Mesendoderm (in vitro differentiated cells): ENCODE measurements at regions not wholly inside any gene's neighbourhood (a gene's known extent, or its start where the extent isn't known, plus 50 kb on each side); places are given as distances from the start of the nearest gene placed in this dataset.
A peak's percentile ranks its signal among the peaks of the same experiment; 100 is the strongest.

Experiments used
- DNase-seq: peaks from one replicate; pipeline ENCODE4 v3.0.0; 2013
- H2AK5ac ChIP-seq: 2 replicates; pipeline ENCODE4 v1.6.1; 2013; ENCODE audit warnings: low read length, inconsistent platforms
- H2BK120ac ChIP-seq: 2 replicates; pipeline ENCODE4 v1.6.1; 2013; ENCODE audit warnings: low read depth, mild to moderate bottlenecking, low read length, moderate library complexity, mixed read lengths
- H2BK15ac ChIP-seq: replicated peaks from 2 replicates; pipeline ENCODE4 v1.6.1; 2013; ENCODE audit warnings: low read depth, mild to moderate bottlenecking, moderate library complexity
- H2BK5ac ChIP-seq: 2 replicates; pipeline ENCODE4 v1.6.1; 2013; ENCODE audit warnings: low read length, inconsistent platforms
- H3K18ac ChIP-seq: 2 replicates; pipeline ENCODE4 v1.6.1; 2013; ENCODE audit warnings: mild to moderate bottlenecking, low read length, mixed read lengths
- H3K23ac ChIP-seq: one replicate; pipeline ENCODE4 v1.6.1; 2013; ENCODE audit warnings: low read length
- H3K27ac ChIP-seq: 2 replicates; pipeline ENCODE4 v1.5.1; 2013; ENCODE audit warnings: low read depth, mild to moderate bottlenecking, inconsistent platforms, low read length, moderate library complexity
- H3K27me3 ChIP-seq: 2 replicates; pipeline ENCODE4 v1.6.1; 2013; ENCODE audit warnings: low read length, control low read depth, mild to moderate bottlenecking, inconsistent platforms; ENCODE audit not compliant: insufficient read depth, poor library complexity
- H3K36me3 ChIP-seq: 2 replicates; pipeline ENCODE4 v1.6.1; 2013; ENCODE audit warnings: low read length, inconsistent platforms; ENCODE audit not compliant: control insufficient read depth, insufficient read depth
- H3K4ac ChIP-seq: one replicate; pipeline ENCODE4 v1.6.1; 2013; ENCODE audit warnings: low read depth, mild to moderate bottlenecking, low read length, moderate library complexity
- H3K4me1 ChIP-seq: 2 replicates; pipeline ENCODE4 v1.6.1; 2013; ENCODE audit warnings: low read depth, low read length, inconsistent platforms; ENCODE audit not compliant: control insufficient read depth
- H3K4me2 ChIP-seq: 2 replicates; pipeline ENCODE4 v1.6.1; 2013; ENCODE audit warnings: low read length
- H3K4me3 ChIP-seq: 2 replicates; pipeline ENCODE4 v1.5.1; 2013; ENCODE audit warnings: mild to moderate bottlenecking, low read length
- H3K56ac ChIP-seq: one replicate; pipeline ENCODE4 v1.6.1; 2013; ENCODE audit warnings: low read length
- H3K79me1 ChIP-seq: 2 replicates; pipeline ENCODE4 v1.6.1; 2013; ENCODE audit warnings: low read length, inconsistent platforms
- H3K79me2 ChIP-seq: 2 replicates; pipeline ENCODE4 v1.6.1; 2013; ENCODE audit warnings: mild to moderate bottlenecking, low read length; ENCODE audit not compliant: control insufficient read depth, insufficient read depth
- H3K9ac ChIP-seq: 2 replicates; pipeline ENCODE4 v1.6.1; 2013; ENCODE audit warnings: low read length, inconsistent platforms
- H4K5ac ChIP-seq: one replicate; pipeline ENCODE4 v1.6.1; 2013; ENCODE audit warnings: low read length
- H4K8ac ChIP-seq: one replicate; pipeline ENCODE4 v1.6.1; 2013; ENCODE audit warnings: low read depth, mild to moderate bottlenecking, control low read depth, low read length, moderate library complexity
- WGBS: extraction: QIAGEN DNeasy Blood & Tissue Kit; methylation state at CpG from one replicate; pipeline ENCODE4 v1.1.7; 2013; ENCODE audit warnings: low lambda C conversion rate, missing lambda C conversion rate; ENCODE audit not compliant: insufficient coverage; ENCODE audit errors: extremely low coverage; 5-methylcytosine and 5-hydroxymethylcytosine counted together

GRCh38 chr13:107360010-107360409 is 792.1 kb upstream of the ARGLU1 start:
- no peak overlapping the region for H3K9ac ChIP-seq
- H3K27me3 ChIP-seq, result no peaks in the 10 kb centered on the region
- no peak overlapping the region for H2BK120ac ChIP-seq
- H3K79me2 ChIP-seq, result no peaks in the 10 kb centered on the region
- H4K5ac ChIP-seq, result no peak overlapping the region
- H3K27ac ChIP-seq, result no peak overlapping the region
- no peak overlapping the region for H2AK5ac ChIP-seq
- no peak overlapping the region for H4K8ac ChIP-seq
- no peaks in the 10 kb centered on the region for H3K4me1 ChIP-seq
- H3K4ac ChIP-seq, result no peak overlapping the region
- H3K79me1 ChIP-seq, result no peaks in the 10 kb centered on the region
- DNase-seq, result no peak
- H3K56ac ChIP-seq, result no peak overlapping the region
- no peak overlapping the region for H2BK5ac ChIP-seq
- no peaks in the 10 kb centered on the region for H3K36me3 ChIP-seq
- no peak overlapping the region for H3K23ac ChIP-seq
- H3K4me3 ChIP-seq, result no peak overlapping the region
- no peak overlapping the region for H3K18ac ChIP-seq
- no peak overlapping the region for H3K4me2 ChIP-seq
- no peak overlapping the region for H2BK15ac ChIP-seq
- no CpG with 5 or more reads among the region's 1 CpG for WGBS

DNA sequence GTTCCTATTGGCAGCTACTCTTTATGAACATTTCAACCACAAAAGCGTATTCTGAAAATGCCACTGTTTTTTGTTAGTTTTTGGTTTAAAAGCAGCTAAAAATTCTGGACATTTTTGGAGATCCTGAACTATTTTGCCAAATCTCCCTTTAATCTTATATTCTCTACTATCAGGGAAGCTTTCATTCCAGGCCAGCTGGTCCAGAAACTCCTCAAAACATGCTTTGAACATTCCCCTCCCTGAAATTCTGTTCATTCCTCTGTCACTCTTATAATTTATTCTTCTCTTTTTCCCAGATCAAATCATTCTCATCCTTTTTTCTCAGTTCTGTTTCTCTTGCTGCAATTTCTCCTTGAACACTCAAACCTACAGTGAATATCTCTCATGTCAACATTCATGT is 790.9 kb upstream of the ARGLU1 start:
- Histone ChIP-seq H4K8ac (no peak overlapping the region), H3K4me2 (no peak overlapping the region), H2BK5ac (no peak overlapping the region), H3K4me1 (no peaks in the 10 kb centered on the region), H3K27ac (no peak overlapping the region), H3K27me3 (no peaks in the 10 kb centered on the region), H3K9ac (no peak overlapping the region), H3K18ac (no peak overlapping the region), H3K4ac (no peak overlapping the region), H3K79me1 (no peaks in the 10 kb centered on the region), H4K5ac (no peak overlapping the region), H3K36me3 (no peaks in the 10 kb centered on the region), H3K23ac (no peak overlapping the region), H2BK15ac (no peak overlapping the region), H3K79me2 (no peaks in the 10 kb centered on the region), H3K4me3 (no peak overlapping the region), H2AK5ac (no peak overlapping the region), H2BK120ac (no peak overlapping the region), H3K56ac (no peak overlapping the region)
- no peak for DNase-seq
- no CpG with 5 or more reads among the region's 1 CpG for WGBS

GRCh38 chr13:107351305-107351704 is 783.4 kb upstream of the ARGLU1 start:
- no CpG with 5 or more reads among the region's 8 CpGs for WGBS
- no peaks in the 10 kb centered on the region for H3K36me3 ChIP-seq
- no peak overlapping the region for H3K56ac ChIP-seq
- H4K5ac ChIP-seq, result no peak overlapping the region
- DNase-seq, result peak; percentile 98
- H2BK120ac ChIP-seq, result no peak overlapping the region
- H2AK5ac ChIP-seq, result no peak overlapping the region
- H3K9ac ChIP-seq, result no peak overlapping the region
- H3K18ac ChIP-seq, result no peak overlapping the region
- no peak overlapping the region for H3K4me2 ChIP-seq
- H3K27me3 ChIP-seq, result no peaks in the 10 kb centered on the region
- H3K79me1 ChIP-seq, result peaks cover 2% of the 10 kb centered on the region
- no peak overlapping the region for H2BK15ac ChIP-seq
- no peaks in the 10 kb centered on the region for H3K79me2 ChIP-seq
- peaks cover 4% of the 10 kb centered on the region for H3K4me1 ChIP-seq
- H3K23ac ChIP-seq, result no peak overlapping the region
- H4K8ac ChIP-seq, result no peak overlapping the region
- H3K4ac ChIP-seq, result no peak overlapping the region
- H3K27ac ChIP-seq, result no peak overlapping the region
- no peak overlapping the region for H2BK5ac ChIP-seq
- no peak overlapping the region for H3K4me3 ChIP-seq

- WGBS, result no CpG with 5 or more reads among the region's 2 CpGs
- no peaks in the 10 kb centered on the region for H3K36me3 ChIP-seq
- H3K4me3 ChIP-seq, result no peak overlapping the region
- H3K27ac ChIP-seq, result no peak overlapping the region
- no peak overlapping the region for H2AK5ac ChIP-seq
- H3K9ac ChIP-seq, result no peak overlapping the region
- no peak overlapping the region for H3K4me2 ChIP-seq
- H3K27me3 ChIP-seq, result no peaks in the 10 kb centered on the region
- no peak overlapping the region for H3K23ac ChIP-seq
- H4K5ac ChIP-seq, result no peak overlapping the region
- no peak overlapping the region for H3K56ac ChIP-seq
- peaks cover 4% of the 10 kb centered on the region for H3K4me1 ChIP-seq
- H2BK120ac ChIP-seq, result no peak overlapping the region
- H3K4ac ChIP-seq, result no peak overlapping the region
- H2BK15ac ChIP-seq, result no peak overlapping the region
- no peak overlapping the region for H2BK5ac ChIP-seq
- no peaks in the 10 kb centered on the region for H3K79me2 ChIP-seq
- H3K18ac ChIP-seq, result no peak overlapping the region
- DNase-seq, result no peak
- H4K8ac ChIP-seq, result no peak overlapping the region
- H3K79me1 ChIP-seq, result peaks cover 2% of the 10 kb centered on the region
These were observed 781.0 kb upstream of the ARGLU1 start for GRCh38 chr13:107348925-107349324.

DNA sequence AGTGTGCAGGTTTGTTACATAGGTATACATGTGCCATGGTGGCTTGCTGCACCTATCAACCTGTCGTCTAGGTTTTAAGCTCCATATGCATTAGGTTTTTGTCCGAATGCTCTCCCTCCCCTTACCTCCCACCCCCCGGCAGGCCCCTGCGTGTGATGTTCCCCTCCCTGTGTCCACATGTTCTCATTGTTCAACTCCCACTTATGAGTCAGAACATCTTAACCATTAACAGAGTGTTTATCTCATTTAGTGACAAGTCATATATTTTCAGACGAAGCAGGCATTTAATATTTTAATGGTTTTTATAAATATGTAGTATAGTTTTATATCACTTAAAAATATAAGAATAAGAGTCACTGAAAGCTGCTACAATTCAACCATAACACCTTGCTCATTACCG is 780.5 kb upstream of the ARGLU1 start:
- no peak overlapping the region for H2BK5ac ChIP-seq
- H4K8ac ChIP-seq, result no peak overlapping the region
- peaks cover 2% of the 10 kb centered on the region for H3K79me1 ChIP-seq
- H3K79me2 ChIP-seq, result no peaks in the 10 kb centered on the region
- H3K4me1 ChIP-seq, result peaks cover 4% of the 10 kb centered on the region
- no peak overlapping the region for H3K4ac ChIP-seq
- no peaks in the 10 kb centered on the region for H3K36me3 ChIP-seq
- no peak for DNase-seq
- H3K27ac ChIP-seq, result no peak overlapping the region
- WGBS, result no CpG with 5 or more reads among the region's 6 CpGs
- no peak overlapping the region for H2BK120ac ChIP-seq
- H3K18ac ChIP-seq, result no peak overlapping the region
- H4K5ac ChIP-seq, result no peak overlapping the region
- H3K9ac ChIP-seq, result no peak overlapping the region
- H3K4me3 ChIP-seq, result no peak overlapping the region
- no peak overlapping the region for H2AK5ac ChIP-seq
- no peak overlapping the region for H2BK15ac ChIP-seq
- no peaks in the 10 kb centered on the region for H3K27me3 ChIP-seq
- no peak overlapping the region for H3K4me2 ChIP-seq
- H3K56ac ChIP-seq, result no peak overlapping the region
- no peak overlapping the region for H3K23ac ChIP-seq

DNA sequence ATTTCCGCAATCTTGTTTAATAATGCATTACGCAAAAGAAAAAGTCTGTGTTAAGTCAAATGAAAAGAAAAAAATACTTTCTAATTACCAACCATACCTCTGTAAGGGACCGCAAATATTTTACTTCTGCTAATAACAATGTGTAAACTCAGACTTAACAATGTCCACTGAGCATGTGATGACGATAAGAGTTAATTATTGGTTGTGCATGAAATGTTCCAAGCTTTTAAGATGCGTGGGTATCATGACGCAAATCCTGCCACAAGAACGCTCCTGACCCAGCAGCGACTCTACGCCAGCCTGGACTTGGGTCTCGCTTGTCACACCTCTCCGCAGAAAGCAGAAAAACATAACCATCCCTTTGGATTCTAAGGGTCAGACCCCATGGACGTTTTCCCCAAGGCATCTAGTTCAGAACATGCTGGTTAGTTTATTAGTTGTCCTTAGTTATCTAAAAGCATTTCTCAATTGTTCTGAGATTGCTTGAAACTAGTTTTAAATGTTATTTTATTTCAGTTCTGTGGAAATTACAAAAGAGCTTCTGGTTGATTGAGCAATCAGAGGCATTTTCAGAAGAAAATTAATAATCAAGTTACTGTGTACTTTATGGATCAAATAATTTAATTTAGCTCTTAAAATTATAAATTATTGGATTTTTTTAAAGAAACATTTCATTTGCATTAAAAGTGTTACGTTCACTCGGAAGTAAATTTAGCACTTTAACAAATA is 779.9 kb upstream of the ARGLU1 start:
- no peak overlapping the region for H2BK5ac ChIP-seq
- no peak for DNase-seq
- H2BK15ac ChIP-seq, result no peak overlapping the region

More for the DNA sequence above, 779.9 kb upstream of the ARGLU1 start:
- Histone ChIP-seq H3K79me1 (peaks cover 2% of the 10 kb centered on the region), H3K23ac (no peak overlapping the region), H4K8ac (no peak overlapping the region), H3K18ac (no peak overlapping the region), H3K4me1 (peaks cover 4% of the 10 kb centered on the region), H3K79me2 (no peaks in the 10 kb centered on the region), H2AK5ac (no peak overlapping the region), H3K56ac (no peak overlapping the region), H3K27ac (no peak overlapping the region), H3K27me3 (no peaks in the 10 kb centered on the region), H3K36me3 (no peaks in the 10 kb centered on the region), H3K4ac (no peak overlapping the region), H3K4me2 (no peak overlapping the region), H3K4me3 (no peak overlapping the region), H3K9ac (no peak overlapping the region), H2BK120ac (no peak overlapping the region), H4K5ac (no peak overlapping the region)
- no CpG with 5 or more reads among the region's 14 CpGs for WGBS
